ENCODE measurements at regions not wholly inside any gene's neighbourhood (a gene's known extent, or its start where the extent isn't known, plus 50 kb on each side); places are given as distances from the start of the nearest gene placed in this dataset.

DNA sequence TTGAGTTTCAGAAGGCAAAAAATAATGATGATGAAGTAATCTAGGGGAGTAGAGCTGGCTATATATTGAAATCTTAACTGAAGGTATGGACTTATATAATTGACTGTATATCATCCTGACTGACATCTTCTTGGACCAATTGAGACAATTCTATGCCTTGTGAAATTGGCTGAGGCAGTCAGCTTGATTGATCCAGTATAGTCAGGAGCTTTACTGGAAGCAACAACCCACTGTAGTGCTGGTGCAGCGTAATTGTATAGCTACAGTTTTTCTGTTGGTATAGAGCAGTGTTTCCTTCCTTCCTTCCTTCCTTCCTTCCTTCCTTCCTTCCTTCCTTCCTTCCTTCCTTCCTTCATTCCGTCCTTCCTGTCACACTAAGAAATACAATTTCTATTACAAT, 268.0 kb downstream of the NUF2 start:
- no peak for TF ChIP-seq CTCF (IDR thresholded peaks at IDR 0.05 in 4 of 5, conservative IDR thresholded peaks at IDR 0.05 in 1 of 5)
- TF ChIP-seq POLR2A (IDR thresholded peaks at IDR 0.05), result no peak

Data from gastrocnemius medialis (tissue), 4 donors.